Activated T-cell treated with anti-CD3 and anti-CD28 coated beads for 4 hours (primary cell): ENCODE measurements at regions not wholly inside any gene's neighbourhood (a gene's known extent, or its start where the extent isn't known, plus 50 kb on each side); places are given as distances from the start of the nearest gene placed in this dataset.

Source experiments
- DNase-seq: peaks from one replicate; pipeline ENCODE4 v3.0.0-alpha.2; 2020

- DNase-seq: no peak
Measured at GRCh38 chr1:22222723-22223122, 79.8 kb upstream of the WNT4 start.

GRCh38 chr1:22223176-22223575 is 80.3 kb upstream of the WNT4 start:
- DNase-seq: no peak

- no peak for DNase-seq
Measured at GRCh38 chr1:22224091-22224490, 81.2 kb upstream of the WNT4 start.

- no peak for DNase-seq
Measured at GRCh38 chr1:22224631-22225030, 81.7 kb upstream of the WNT4 start.

- no peak for DNase-seq
Measured at GRCh38 chr1:22225858-22226589, 83.1 kb upstream of the WNT4 start.

- DNase-seq: no peak
Measured at GRCh38 chr1:22228074-22228473, 85.2 kb upstream of the WNT4 start.

- no peak for DNase-seq
Measured at GRCh38 chr1:22228505-22228911, 85.6 kb upstream of the WNT4 start.

GRCh38 chr1:22229379-22229778 is 86.5 kb upstream of the WNT4 start:
- no peak for DNase-seq

GRCh38 chr1:22231068-22231593 is 88.2 kb upstream of the WNT4 start:
- no peak for DNase-seq

- DNase-seq: no peak
Measured at GRCh38 chr1:22231995-22232690, 89.2 kb upstream of the WNT4 start.

GRCh38 chr1:22233222-22233621 is 90.3 kb upstream of the WNT4 start:
- DNase-seq: no peak

- no peak for DNase-seq
Measured at GRCh38 chr1:22234476-22235030, 91.7 kb upstream of the WNT4 start.

GRCh38 chr1:22236166-22236565 is 93.3 kb upstream of the WNT4 start:
- no peak for DNase-seq

GRCh38 chr1:22236900-22237299 is 94.0 kb upstream of the WNT4 start:
- no peak for DNase-seq

- DNase-seq: no peak
Measured at GRCh38 chr1:22237433-22238093, 94.7 kb upstream of the WNT4 start.

- no peak for DNase-seq
Measured at GRCh38 chr1:22238356-22239224, 95.7 kb upstream of the WNT4 start.

- no peak for DNase-seq
Measured at GRCh38 chr1:22239378-22239777, 96.5 kb upstream of the WNT4 start.

GRCh38 chr1:22241250-22241649 is 98.4 kb upstream of the WNT4 start:
- DNase-seq: no peak

GRCh38 chr1:22241811-22242210 is 98.9 kb upstream of the WNT4 start:
- DNase-seq: no peak

- DNase-seq: no peak
Measured at GRCh38 chr1:22245100-22245650, 102.3 kb upstream of the WNT4 start.

GRCh38 chr1:22245726-22246125 is 102.8 kb upstream of the WNT4 start:
- DNase-seq: no peak
